Colon (tissue), 2 donors: ENCODE measurements at regions not wholly inside any gene's neighbourhood (a gene's known extent, or its start where the extent isn't known, plus 50 kb on each side); places are given as distances from the start of the nearest gene placed in this dataset.

Experiments
- FAIRE-seq: peaks from 2 replicates; lab custom pipeline; 2012; peaks lifted over from hg19 to GRCh38; lab: Jason Lieb, UNC
- donor health status: control.
- donor health status: control.

- no peak for FAIRE-seq
Measured at GRCh38 chr4:20528508-20528907, 171.8 kb upstream of the PACRGL start.

- no peak for FAIRE-seq
Measured at GRCh38 chr4:20529691-20530090, 170.6 kb upstream of the PACRGL start.

- FAIRE-seq, result no peak
Measured at GRCh38 chr4:20532116-20532790, 168.0 kb upstream of the PACRGL start.

- FAIRE-seq, result no peak
Measured at GRCh38 chr4:20532871-20533870, 167.1 kb upstream of the PACRGL start.

GRCh38 chr4:20538905-20539304 lies 161.4 kb upstream of the PACRGL start:
- FAIRE-seq, result no peak

- FAIRE-seq, result no peak
Measured at GRCh38 chr4:20543131-20543530, 157.1 kb upstream of the PACRGL start.

- FAIRE-seq, result no peak
Measured at GRCh38 chr4:20544645-20545044, 155.6 kb upstream of the PACRGL start.

- FAIRE-seq, result no peak
Measured at GRCh38 chr4:20552004-20552403, 148.3 kb upstream of the PACRGL start.

- no peak for FAIRE-seq
Measured at GRCh38 chr4:20554134-20554533, 146.1 kb upstream of the PACRGL start.

GRCh38 chr4:20565075-20565721 lies 135.1 kb upstream of the PACRGL start:
- FAIRE-seq, result no peak

GRCh38 chr4:20570981-20571715 lies 129.1 kb upstream of the PACRGL start:
- FAIRE-seq, result no peak

GRCh38 chr4:20572976-20573375 lies 127.3 kb upstream of the PACRGL start:
- no peak for FAIRE-seq

GRCh38 chr4:20574986-20575385 lies 125.3 kb upstream of the PACRGL start:
- no peak for FAIRE-seq

GRCh38 chr4:20575486-20575885 lies 124.8 kb upstream of the PACRGL start:
- FAIRE-seq, result no peak

- no peak for FAIRE-seq
Measured at GRCh38 chr4:20576861-20577260, 123.4 kb upstream of the PACRGL start.

- no peak for FAIRE-seq
Measured at GRCh38 chr4:20577702-20578101, 122.6 kb upstream of the PACRGL start.

- FAIRE-seq, result no peak
Measured at GRCh38 chr4:20580907-20581306, 119.4 kb upstream of the PACRGL start.

GRCh38 chr4:20589436-20589835 lies 110.8 kb upstream of the PACRGL start:
- FAIRE-seq, result no peak

GRCh38 chr4:20590849-20591248 lies 109.4 kb upstream of the PACRGL start:
- FAIRE-seq, result no peak

- FAIRE-seq, result no peak
Measured at GRCh38 chr4:20591571-20591970, 108.7 kb upstream of the PACRGL start.

GRCh38 chr4:20592013-20592412 lies 108.2 kb upstream of the PACRGL start:
- peak; percentile 28 for FAIRE-seq

- FAIRE-seq, result no peak
Measured at GRCh38 chr4:20592663-20593062, 107.6 kb upstream of the PACRGL start.
